ENCODE measurements at regions not wholly inside any gene's neighbourhood (a gene's known extent, or its start where the extent isn't known, plus 50 kb on each side); places are given as distances from the start of the nearest gene placed in this dataset.

GRCh38 chr5:2502970-2503594 lies 248.4 kb downstream of the IRX2 start:
- no peak for DNase-seq
- Mint-ChIP-seq H3K4me1 (no peaks in the 10 kb centered on the region), H3K36me3 (ENCODE audit: low read depth) (no peaks in the 10 kb centered on the region), H3K27me3 (no peaks in the 10 kb centered on the region), H3K4me3 (no peak overlapping the region), H3K27ac (no peak overlapping the region)
- no peaks in the 10 kb centered on the region for H3K9me3 ChIP-seq (ENCODE audit: control insufficient read depth, low read length, poor library complexity, severe bottlenecking)
- ATAC-seq, result no peak

GRCh38 chr5:2499917-2500316 lies 251.6 kb downstream of the IRX2 start:
- Mint-ChIP-seq H3K27me3 (no peaks in the 10 kb centered on the region), H3K27ac (no peak overlapping the region), H3K4me3 (no peak overlapping the region), H3K36me3 (ENCODE audit: low read depth) (no peaks in the 10 kb centered on the region), H3K4me1 (no peaks in the 10 kb centered on the region)
- H3K9me3 ChIP-seq (ENCODE audit: control insufficient read depth, low read length, poor library complexity, severe bottlenecking), result no peaks in the 10 kb centered on the region
- DNase-seq (no peak), ATAC-seq (no peak)

DNA sequence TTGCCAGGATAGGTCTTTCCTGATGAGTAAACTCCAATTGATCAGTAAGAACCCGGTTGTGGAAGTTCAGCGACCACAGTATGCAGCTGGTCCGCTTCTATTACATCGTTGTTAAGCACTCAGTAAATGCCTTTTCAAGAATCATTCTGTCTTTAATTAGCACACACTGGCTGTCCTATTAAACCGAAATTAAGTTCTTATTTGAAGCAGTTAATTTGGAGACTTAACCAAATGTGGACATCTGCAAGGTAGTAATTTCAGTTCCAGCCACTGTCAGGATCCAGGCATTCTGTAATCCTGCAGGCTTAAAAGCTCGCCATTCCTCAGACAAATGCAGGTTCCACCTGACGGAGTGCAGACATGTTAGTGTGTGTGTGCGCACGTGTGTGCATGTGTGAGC lies 254.6 kb downstream of the IRX2 start:
- DNase-seq (no peak), ATAC-seq (no peak)
- H3K4me3 Mint-ChIP-seq, result no peak overlapping the region
- H3K4me1 Mint-ChIP-seq, result no peaks in the 10 kb centered on the region
- H3K9me3 ChIP-seq (ENCODE audit: control insufficient read depth, low read length, poor library complexity, severe bottlenecking), result no peaks in the 10 kb centered on the region
- no peaks in the 10 kb centered on the region for H3K36me3 Mint-ChIP-seq (ENCODE audit: low read depth)
- no peak overlapping the region for H3K27ac Mint-ChIP-seq
- no peaks in the 10 kb centered on the region for H3K27me3 Mint-ChIP-seq

- ATAC-seq (no peak), DNase-seq (no peak)
- no peaks in the 10 kb centered on the region for H3K9me3 ChIP-seq (ENCODE audit: control insufficient read depth, low read length, poor library complexity, severe bottlenecking)
- H3K36me3 Mint-ChIP-seq (ENCODE audit: low read depth), result no peaks in the 10 kb centered on the region
- no peaks in the 10 kb centered on the region for H3K4me1 Mint-ChIP-seq
- H3K4me3 Mint-ChIP-seq, result no peak overlapping the region
- no peaks in the 10 kb centered on the region for H3K27me3 Mint-ChIP-seq
- no peak overlapping the region for H3K27ac Mint-ChIP-seq
These were observed 255.4 kb downstream of the IRX2 start for GRCh38 chr5:2496126-2496525.

GRCh38 chr5:2493356-2493755 lies 258.1 kb downstream of the IRX2 start:
- ATAC-seq (no peak), DNase-seq (no peak)
- no peaks in the 10 kb centered on the region for H3K9me3 ChIP-seq (ENCODE audit: control insufficient read depth, low read length, poor library complexity, severe bottlenecking)
- H3K27me3 Mint-ChIP-seq, result no peaks in the 10 kb centered on the region
- no peaks in the 10 kb centered on the region for H3K4me1 Mint-ChIP-seq
- no peak overlapping the region for H3K4me3 Mint-ChIP-seq
- H3K36me3 Mint-ChIP-seq (ENCODE audit: low read depth), result no peaks in the 10 kb centered on the region
- H3K27ac Mint-ChIP-seq, result no peak overlapping the region

DNA sequence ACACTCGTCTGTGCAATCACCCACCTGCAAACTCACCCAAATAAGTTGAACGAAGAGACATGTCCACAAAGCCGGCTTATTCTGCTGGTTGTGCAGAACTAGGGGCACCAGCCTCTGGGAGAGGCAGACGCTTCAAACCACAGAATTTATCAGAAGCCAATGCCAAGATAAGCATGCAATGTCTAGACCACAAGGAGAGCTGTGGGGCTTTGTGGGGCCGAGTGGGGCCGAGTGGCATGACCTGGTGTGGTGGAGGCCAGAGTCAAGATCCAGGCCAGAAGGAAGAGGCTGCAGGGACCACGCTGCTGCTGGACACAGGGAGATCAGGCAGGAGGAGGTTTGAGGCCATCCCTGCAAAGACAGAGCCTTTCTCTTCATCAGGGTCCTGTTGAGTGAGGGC lies 259.0 kb downstream of the IRX2 start:
- H3K36me3 Mint-ChIP-seq (ENCODE audit: low read depth), result no peaks in the 10 kb centered on the region

GRCh38 chr5:2491846-2492245 lies 259.6 kb downstream of the IRX2 start:
- ATAC-seq (no peak), DNase-seq (no peak)
- no peak overlapping the region for H3K4me3 Mint-ChIP-seq
- no peak overlapping the region for H3K27ac Mint-ChIP-seq
- no peaks in the 10 kb centered on the region for H3K27me3 Mint-ChIP-seq
- no peaks in the 10 kb centered on the region for H3K9me3 ChIP-seq (ENCODE audit: control insufficient read depth, low read length, poor library complexity, severe bottlenecking)
- H3K4me1 Mint-ChIP-seq, result no peaks in the 10 kb centered on the region
- no peaks in the 10 kb centered on the region for H3K36me3 Mint-ChIP-seq (ENCODE audit: low read depth)

More for the DNA sequence above, 259.0 kb downstream of the IRX2 start:
- DNase-seq, result no peak
- no peak overlapping the region for H3K4me3 Mint-ChIP-seq
- no peak overlapping the region for H3K27ac Mint-ChIP-seq
- H3K9me3 ChIP-seq (ENCODE audit: control insufficient read depth, low read length, poor library complexity, severe bottlenecking), result no peaks in the 10 kb centered on the region
- no peaks in the 10 kb centered on the region for H3K4me1 Mint-ChIP-seq
- no peaks in the 10 kb centered on the region for H3K27me3 Mint-ChIP-seq
- no peak for ATAC-seq

- no peak for ATAC-seq
- Mint-ChIP-seq H3K36me3 (ENCODE audit: low read depth) (no peaks in the 10 kb centered on the region), H3K4me1 (no peaks in the 10 kb centered on the region), H3K27me3 (no peaks in the 10 kb centered on the region), H3K4me3 (no peak overlapping the region), H3K27ac (no peak overlapping the region)
- no peak for DNase-seq
- H3K9me3 ChIP-seq (ENCODE audit: control insufficient read depth, low read length, poor library complexity, severe bottlenecking), result no peaks in the 10 kb centered on the region
These were observed 262.2 kb downstream of the IRX2 start for GRCh38 chr5:2489306-2489705.

DNA sequence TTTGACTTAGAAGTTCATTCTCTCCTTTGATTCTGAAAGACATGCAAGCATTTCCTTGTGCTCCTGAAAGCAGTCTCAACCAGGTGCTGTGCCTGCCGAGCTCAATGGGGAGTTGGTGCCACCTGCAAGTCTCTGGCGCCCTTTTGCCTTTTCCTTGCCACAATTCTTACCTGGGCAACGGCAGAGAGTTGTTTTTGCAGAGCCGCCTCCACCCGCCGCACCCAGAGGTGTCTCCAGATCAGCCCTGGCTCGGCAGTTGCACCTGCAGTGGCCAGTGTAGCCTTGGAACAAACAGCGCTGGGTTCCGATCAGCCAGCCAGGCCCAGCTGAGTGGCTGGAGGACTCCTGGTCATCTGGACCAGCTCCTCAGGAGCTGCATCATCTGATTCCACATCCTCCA lies 262.9 kb downstream of the IRX2 start:
- no peaks in the 10 kb centered on the region for H3K36me3 Mint-ChIP-seq (ENCODE audit: low read depth)
- no peak for ATAC-seq

DNA sequence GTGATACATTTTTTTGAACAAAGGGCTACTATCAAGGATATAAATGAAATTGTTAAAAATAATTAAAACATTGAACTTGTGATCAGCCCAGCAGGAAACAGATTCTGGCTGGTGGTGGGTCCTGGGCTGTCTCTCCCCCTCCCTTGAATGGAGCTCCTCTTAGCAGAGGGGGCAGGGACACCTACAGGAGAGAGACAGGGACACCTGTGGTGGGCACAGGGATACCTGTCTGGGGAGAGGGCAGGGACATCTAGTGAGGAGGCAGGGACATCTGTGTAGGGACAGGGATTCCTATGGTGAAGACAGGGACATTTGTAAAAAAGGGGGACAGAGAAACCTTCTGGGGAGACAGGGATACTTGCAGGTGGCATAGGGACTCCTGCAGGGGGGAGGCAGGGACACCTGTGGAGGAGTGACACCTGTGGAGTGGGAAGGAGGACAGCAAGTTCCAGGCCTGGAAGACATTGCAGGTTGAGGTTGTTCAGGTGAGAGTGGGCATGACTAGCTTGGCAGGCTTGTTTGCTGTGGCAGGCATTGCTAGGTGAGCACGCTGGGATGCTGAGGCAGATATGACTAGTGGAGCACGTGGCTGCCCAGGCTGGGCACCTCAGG lies 264.2 kb downstream of the IRX2 start:
- Mint-ChIP-seq H3K4me3 (no peak overlapping the region), H3K27me3 (no peaks in the 10 kb centered on the region), H3K36me3 (ENCODE audit: low read depth) (no peaks in the 10 kb centered on the region), H3K4me1 (no peaks in the 10 kb centered on the region), H3K27ac (no peak overlapping the region)
- no peaks in the 10 kb centered on the region for H3K9me3 ChIP-seq (ENCODE audit: control insufficient read depth, low read length, poor library complexity, severe bottlenecking)
- ATAC-seq, result no peak
- no peak for DNase-seq

More for the DNA sequence above, 262.9 kb downstream of the IRX2 start:
- no peak for DNase-seq
- Mint-ChIP-seq H3K4me1 (no peaks in the 10 kb centered on the region), H3K4me3 (no peak overlapping the region), H3K27ac (no peak overlapping the region), H3K27me3 (no peaks in the 10 kb centered on the region)
- no peaks in the 10 kb centered on the region for H3K9me3 ChIP-seq (ENCODE audit: control insufficient read depth, low read length, poor library complexity, severe bottlenecking)

DNA sequence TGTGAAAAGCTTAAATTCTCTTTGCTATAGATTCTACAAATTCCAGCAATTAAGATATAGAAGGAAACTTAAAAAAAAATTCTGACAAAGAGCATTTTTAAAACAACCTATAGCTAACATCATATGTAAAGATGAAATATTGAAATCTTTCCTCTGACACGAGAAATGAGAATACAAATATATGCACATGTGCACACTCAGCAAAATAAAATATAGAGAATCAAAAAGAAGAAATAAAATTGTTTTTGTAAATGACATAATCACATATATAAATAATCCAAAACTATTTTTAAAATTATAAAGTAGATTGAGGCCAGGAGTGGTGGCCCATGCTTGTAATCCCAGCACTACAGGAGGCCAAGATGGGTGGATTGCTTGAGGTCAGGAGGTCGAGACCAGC lies 265.1 kb downstream of the IRX2 start:
- DNase-seq, result no peak
- ATAC-seq, result no peak
- H3K27ac Mint-ChIP-seq, result no peak overlapping the region
- no peaks in the 10 kb centered on the region for H3K9me3 ChIP-seq (ENCODE audit: control insufficient read depth, low read length, poor library complexity, severe bottlenecking)
- H3K27me3 Mint-ChIP-seq, result no peaks in the 10 kb centered on the region
- no peaks in the 10 kb centered on the region for H3K4me1 Mint-ChIP-seq
- no peaks in the 10 kb centered on the region for H3K36me3 Mint-ChIP-seq (ENCODE audit: low read depth)
- H3K4me3 Mint-ChIP-seq, result no peak overlapping the region

- no peak for ATAC-seq
These were observed 268.7 kb downstream of the IRX2 start for GRCh38 chr5:2482778-2483177.

GRCh38 chr5:2480871-2481270 lies 270.6 kb downstream of the IRX2 start:
- H3K9me3 ChIP-seq (ENCODE audit: control insufficient read depth, low read length, poor library complexity, severe bottlenecking), result no peaks in the 10 kb centered on the region
- H3K27ac Mint-ChIP-seq, result no peak overlapping the region
- H3K4me1 Mint-ChIP-seq, result no peaks in the 10 kb centered on the region
- ATAC-seq (no peak), DNase-seq (no peak)
- no peak overlapping the region for H3K4me3 Mint-ChIP-seq
- no peaks in the 10 kb centered on the region for H3K27me3 Mint-ChIP-seq
- H3K36me3 Mint-ChIP-seq (ENCODE audit: low read depth), result no peaks in the 10 kb centered on the region

More at GRCh38 chr5:2482778-2483177, 268.7 kb downstream of the IRX2 start:
- Mint-ChIP-seq H3K4me3 (no peak overlapping the region), H3K27ac (no peak overlapping the region), H3K4me1 (no peaks in the 10 kb centered on the region), H3K27me3 (no peaks in the 10 kb centered on the region), H3K36me3 (ENCODE audit: low read depth) (no peaks in the 10 kb centered on the region)
- no peak for DNase-seq
- H3K9me3 ChIP-seq (ENCODE audit: control insufficient read depth, low read length, poor library complexity, severe bottlenecking), result no peaks in the 10 kb centered on the region

GRCh38 chr5:2475902-2476301 lies 275.6 kb downstream of the IRX2 start:
- Mint-ChIP-seq H3K27ac (no peak overlapping the region), H3K4me1 (no peaks in the 10 kb centered on the region), H3K4me3 (no peak overlapping the region), H3K36me3 (ENCODE audit: low read depth) (no peaks in the 10 kb centered on the region), H3K27me3 (no peaks in the 10 kb centered on the region)
- ATAC-seq (no peak), DNase-seq (no peak)
- H3K9me3 ChIP-seq (ENCODE audit: control insufficient read depth, low read length, poor library complexity, severe bottlenecking), result no peaks in the 10 kb centered on the region

Data from T-helper 17 cell (primary cell).